H1 (cell line): ENCODE measurements at regions not wholly inside any gene's neighbourhood (a gene's known extent, or its start where the extent isn't known, plus 50 kb on each side); places are given as distances from the start of the nearest gene placed in this dataset.

Experiments used
- CTCF ChIA-PET: fragments of 300-600 bp; sonication (Branson Sonifier 250); formaldehyde crosslinking; loops from one replicate; lab custom pipeline; 2021; ENCODE audit not compliant: partially characterized antibody; lab: Charles Lee
- POLR2A ChIA-PET: fragments of 300-600 bp; sonication (Branson Sonifier 250); formaldehyde crosslinking; loops from one replicate; lab custom pipeline; 2021; ENCODE audit warnings: inconsistent platforms; ENCODE audit not compliant: partially characterized antibody; lab: Charles Lee
- DNase-seq, 2 experiments: peaks; one replicate each; pipeline versions ENCODE4 v3.0.0 to v3.0.0-alpha.2; 2010 to 2022; ENCODE audit warnings: low spot score in 2 of 2, low read depth in 1 of 2, mixed read lengths in 1 of 2
- FAIRE-seq: peaks from 2 replicates; lab custom pipeline; 2011; peaks lifted over from hg19 to GRCh38; lab: Jason Lieb, UNC
- H2AFZ ChIP-seq: 2 replicates; pipeline ENCODE4 v1.8.1; 2012; ENCODE audit warnings: low read length, inconsistent platforms
- H2AK5ac ChIP-seq: 2 replicates; pipeline ENCODE4 v1.6.1; 2013; ENCODE audit warnings: low read depth, low read length
- H2BK120ac ChIP-seq: replicated peaks from 2 replicates; pipeline ENCODE3; 2013; ENCODE audit warnings: low read depth, low read length, inconsistent platforms
- H2BK12ac ChIP-seq: 2 replicates; pipeline ENCODE4 v1.6.1; 2013; ENCODE audit warnings: low read depth, low read length
- H2BK15ac ChIP-seq: 2 replicates; pipeline ENCODE4 v1.6.1; 2013; ENCODE audit warnings: low read length
- H2BK20ac ChIP-seq: 2 replicates; pipeline ENCODE4 v1.6.1; 2013; ENCODE audit warnings: low read length
- H2BK5ac ChIP-seq: 2 replicates; pipeline ENCODE4 v1.6.1; 2013; ENCODE audit warnings: low read depth, low read length
- H3K14ac ChIP-seq: 2 replicates; pipeline ENCODE4 v1.6.1; 2013; ENCODE audit warnings: inconsistent platforms; ENCODE audit not compliant: insufficient read length
- H3K18ac ChIP-seq: 2 replicates; pipeline ENCODE4 v1.6.1; 2013; ENCODE audit warnings: low read length; ENCODE audit errors: extremely low read depth
- H3K23ac ChIP-seq: 2 replicates; pipeline ENCODE4 v1.6.1; 2013; ENCODE audit warnings: inconsistent platforms; ENCODE audit not compliant: insufficient read length
- H3K23me2 ChIP-seq: 2 replicates; pipeline ENCODE4 v1.6.1; 2013; ENCODE audit warnings: low read depth, low read length
- H3K27ac ChIP-seq: 2 replicates; pipeline ENCODE4 v1.6.1; 2011; ENCODE audit warnings: low read depth, low read length, inconsistent platforms
- H3K27me3 ChIP-seq, 4 experiments: replicated peaks in 1 of 4; 1 replicate in 1 of 4; 2 replicates in 3 of 4; pipeline versions ENCODE4 v1.6.1 to v1.8.1; 2011 to 2013; ENCODE audit warnings: low read length in 3 of 4, mild to moderate bottlenecking in 3 of 4, inconsistent platforms in 2 of 4, mixed read lengths in 2 of 4, moderate library complexity in 1 of 4; ENCODE audit not compliant: control insufficient read depth in 3 of 4, insufficient read depth in 3 of 4; ENCODE audit errors: extremely low read depth in 1 of 4
- H3K36me3 ChIP-seq, 4 experiments: 2 replicates each; pipeline versions ENCODE4 v1.6.1 to v1.8.1; 2011 to 2013; ENCODE audit warnings: mild to moderate bottlenecking in 4 of 4, low read length in 3 of 4, moderate library complexity in 2 of 4, control low read depth in 1 of 4, inconsistent platforms in 1 of 4; ENCODE audit not compliant: insufficient read depth in 4 of 4, control insufficient read depth in 2 of 4
- H3K4ac ChIP-seq: replicated peaks from 2 replicates; pipeline ENCODE3; 2013; ENCODE audit warnings: low read length, low read depth, mixed read lengths, inconsistent platforms; ENCODE audit not compliant: insufficient read length
- H3K4me1 ChIP-seq, 4 experiments: replicated peaks in 1 of 4; 1 replicate in 1 of 4; 2 replicates in 3 of 4; pipeline versions ENCODE4 v1.6.1 to v1.8.1; 2011 to 2013; ENCODE audit warnings: low read length in 3 of 4, inconsistent platforms in 2 of 4, mixed read lengths in 1 of 4; ENCODE audit not compliant: insufficient read depth in 4 of 4, control insufficient read depth in 3 of 4
- H3K4me2 ChIP-seq, 2 experiments: 2 replicates each; pipeline versions ENCODE4 v1.6.1 to v1.8.1; 2011 to 2013; ENCODE audit warnings: low read depth in 2 of 2, low read length in 2 of 2, control low read depth in 1 of 2, inconsistent platforms in 1 of 2, mild to moderate bottlenecking in 1 of 2; ENCODE audit not compliant: insufficient read depth in 1 of 2
- H3K4me3 ChIP-seq, 4 experiments: fragments of 200-600, 300-600 bp in 1 of 4; sonication (generic), shearing (Covaris generic), sonication (Bioruptor Twin) in 1 of 4; 2 replicates each; pipeline versions ENCODE4 v1.5.1 to v1.8.1; 2011 to 2016; ENCODE audit warnings: low read length in 4 of 4, low read depth in 3 of 4, control low read depth in 2 of 4, inconsistent platforms in 2 of 4, mild to moderate bottlenecking in 2 of 4, mixed read lengths in 1 of 4, moderate library complexity in 1 of 4; ENCODE audit not compliant: insufficient read depth in 2 of 4; ENCODE audit errors: extremely low read depth in 1 of 4
- H3K56ac ChIP-seq: replicated peaks from 2 replicates; pipeline ENCODE3; 2013; ENCODE audit warnings: low read depth, mild to moderate bottlenecking, mixed read lengths, low read length, inconsistent platforms; ENCODE audit not compliant: insufficient read length
- H3K79me1 ChIP-seq: 2 replicates; pipeline ENCODE4 v1.6.1; 2013; ENCODE audit warnings: low read depth, low read length, control low read depth
- H3K79me2 ChIP-seq, 2 experiments: 2 replicates each; pipeline versions ENCODE4 v1.6.1 to v1.8.1; 2012 to 2013; ENCODE audit warnings: low read length in 2 of 2, mild to moderate bottlenecking in 2 of 2, inconsistent platforms in 1 of 2; ENCODE audit not compliant: insufficient read depth in 2 of 2, control insufficient read depth in 1 of 2
- H3K9ac ChIP-seq, 4 experiments: replicated peaks in 1 of 4; 1 replicate in 1 of 4; 2 replicates in 3 of 4; pipeline versions ENCODE4 v1.6.1 to v1.8.1; 2011 to 2013; ENCODE audit warnings: low read depth in 3 of 4, low read length in 3 of 4, control low read depth in 2 of 4, mild to moderate bottlenecking in 2 of 4, moderate library complexity in 2 of 4, inconsistent platforms in 1 of 4; ENCODE audit errors: extremely low read depth in 1 of 4
- H3K9me3 ChIP-seq, 2 experiments: 2 replicates each; pipeline versions ENCODE4 v1.6.1 to v1.8.1; 2012 to 2013; ENCODE audit warnings: mild to moderate bottlenecking in 2 of 2, moderate library complexity in 2 of 2, control low read depth in 1 of 2, inconsistent platforms in 1 of 2, low read depth in 1 of 2, low read length in 1 of 2, mixed read lengths in 1 of 2; ENCODE audit not compliant: insufficient read depth in 2 of 2
- H4K20me1 ChIP-seq, 2 experiments: replicated peaks in 1 of 2; 2 replicates each; pipeline versions ENCODE3 to v1.8.1; 2011 to 2013; ENCODE audit warnings: inconsistent platforms in 2 of 2, low read length in 2 of 2, mild to moderate bottlenecking in 1 of 2; ENCODE audit not compliant: insufficient read depth in 2 of 2, control insufficient read depth in 1 of 2
- H4K5ac ChIP-seq: 2 replicates; pipeline ENCODE4 v1.6.1; 2013; ENCODE audit warnings: low read length, low read depth, mixed read lengths, inconsistent platforms; ENCODE audit not compliant: insufficient read length
- H4K8ac ChIP-seq: 2 replicates; pipeline ENCODE4 v1.8.0; 2013; ENCODE audit warnings: mild to moderate bottlenecking, moderate library complexity, low read length, inconsistent platforms; ENCODE audit not compliant: insufficient read depth; ENCODE audit errors: extremely low read depth
- H4K91ac ChIP-seq: replicated peaks from 2 replicates; pipeline ENCODE3; 2013; ENCODE audit warnings: low read length, mixed read lengths, inconsistent platforms; ENCODE audit not compliant: insufficient read length
- ATF2 ChIP-seq: IDR thresholded peaks from 2 replicates; pipeline ENCODE4 v1.6.1; 2012; ENCODE audit warnings: low read length, inconsistent platforms
- RFX5 ChIP-seq: IDR thresholded peaks from 2 replicates; pipeline ENCODE4 v1.6.1; 2011; ENCODE audit warnings: low read depth, low read length, improper control_type of control experiment, borderline replicate concordance
- WGBS, 2 experiments: shearing (Covaris generic) in 1 of 2; methylation state at CpG; one replicate each; pipeline versions ENCODE4 v1.1.6 to v1.1.7; 2013 to 2015; ENCODE audit warnings: low lambda C conversion rate in 2 of 2, mixed read lengths in 2 of 2, inconsistent platforms in 1 of 2, low coverage in 1 of 2, missing lambda C conversion rate in 1 of 2; ENCODE audit not compliant: insufficient replicate concordance in 2 of 2, insufficient coverage in 1 of 2, insufficient read length in 1 of 2; ENCODE audit errors: extremely low coverage in 1 of 2, missing lambda C conversion rate in 1 of 2; 5-methylcytosine and 5-hydroxymethylcytosine counted together

- Histone ChIP-seq H2BK5ac (no peak overlapping the region), H2BK15ac (no peak overlapping the region), H3K4me3 (no peak overlapping the region), H2AFZ (no peak overlapping the region), H3K79me2 (no peaks in the 10 kb centered on the region), H3K23me2 (no peaks in the 10 kb centered on the region), H3K79me1 (no peaks in the 10 kb centered on the region), H3K27ac (no peak overlapping the region), H2BK20ac (no peak overlapping the region), H3K9ac (no peak overlapping the region), H4K5ac (no peak overlapping the region), H3K56ac (no peak overlapping the region), H4K91ac (no peak overlapping the region), H3K27me3 (no peaks in the 10 kb centered on the region), H3K4ac (no peak overlapping the region), H2AK5ac (no peak overlapping the region), H2BK12ac (no peak overlapping the region), H2BK120ac (no peak overlapping the region), H4K8ac (no peak overlapping the region), H3K4me2 (no peak overlapping the region), H3K36me3 (no peaks in the 10 kb centered on the region; a peak in 2 of 8 replicates), H3K9me3 (peaks cover 71 to 80% of the 10 kb centered on the region in 2 experiments), H3K18ac (no peak overlapping the region), H3K14ac (no peak overlapping the region), H4K20me1 (no peaks in the 10 kb centered on the region), H3K23ac (no peak overlapping the region), H3K4me1 (no peaks in the 10 kb centered on the region)
- TF ChIP-seq ATF2 (no peak), RFX5 (no peak)
- POLR2A ChIA-PET = no interaction called here
- CTCF ChIA-PET = no interaction called here
- DNase-seq = no peak
- no peak for FAIRE-seq
- 76% methylated on average over 7 of the region's 7 CpGs; no CpG with 5 or more reads in 1 of the 2 experiments for WGBS, 2 experiments
Observed at GRCh38 chr21:9755611-9756010, 765.8 kb upstream of the TPTE start.
